NCI-H1694 treated with DMSO at 0.1 percent for 48 hours (cell line): ENCODE measurements at regions not wholly inside any gene's neighbourhood (a gene's known extent, or its start where the extent isn't known, plus 50 kb on each side); places are given as distances from the start of the nearest gene placed in this dataset.

Source experiments
- DNase-seq: peaks from one replicate; lab custom pipeline; 2025; lab: John Stamatoyannopoulos, UW

DNA sequence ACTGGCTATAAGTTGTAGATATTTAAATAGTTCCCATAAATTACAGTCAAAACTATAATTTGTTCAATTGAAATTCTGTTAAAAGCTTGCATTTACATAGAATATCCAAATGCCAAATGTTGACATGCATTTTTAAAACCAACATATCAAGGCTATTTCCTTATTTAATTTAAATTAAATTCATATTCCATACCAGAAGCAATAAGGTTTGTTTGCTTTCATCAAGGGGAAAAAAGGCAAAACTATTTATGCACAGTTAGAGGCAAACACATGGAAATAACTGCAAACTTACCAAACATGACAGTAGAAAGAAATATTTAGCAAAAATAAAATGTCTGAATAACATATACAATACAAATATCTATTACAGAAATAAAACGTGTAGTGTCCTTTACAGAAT, 1581.2 kb upstream of the TENM4 start:
- DNase-seq: no peak

DNA sequence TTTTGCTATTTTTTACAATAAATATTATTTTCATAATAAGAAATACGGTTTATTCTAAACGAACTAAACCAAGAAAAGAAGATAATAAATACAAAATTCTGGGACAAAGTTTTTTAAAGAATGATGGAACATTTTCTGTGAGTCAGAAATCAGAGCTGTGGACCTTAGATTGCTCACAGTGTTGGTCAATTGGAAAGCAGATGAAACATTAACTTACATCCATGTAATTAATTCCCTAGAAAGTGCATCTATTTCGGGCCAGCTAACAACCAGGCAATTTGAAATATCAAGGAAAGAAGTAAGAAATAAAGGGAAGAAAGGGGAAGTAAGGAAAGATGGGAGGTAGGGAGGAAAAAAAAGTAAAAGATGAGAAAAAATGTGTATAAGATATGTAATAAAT, 1569.8 kb upstream of the TENM4 start:
- DNase-seq: no peak

DNA sequence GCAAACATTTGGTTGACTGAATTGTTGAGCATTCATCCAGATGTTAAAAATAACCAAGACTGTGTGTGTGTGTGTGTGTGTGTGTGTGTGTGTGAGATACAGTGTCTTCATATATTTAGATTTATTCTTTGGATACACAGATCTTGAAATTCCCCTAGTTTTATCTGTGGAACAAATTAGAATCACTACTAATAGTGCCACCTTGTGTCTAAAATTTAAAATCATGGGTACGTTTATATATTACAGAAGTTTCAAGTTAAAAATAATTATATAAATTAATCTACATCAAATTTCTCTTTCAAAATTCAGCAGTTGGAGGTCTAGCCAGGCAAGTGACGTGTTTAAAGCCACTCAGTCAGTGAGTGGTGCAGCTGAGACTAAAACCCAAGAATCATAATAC, 1566.2 kb upstream of the TENM4 start:
- peak; percentile 25 for DNase-seq

DNA sequence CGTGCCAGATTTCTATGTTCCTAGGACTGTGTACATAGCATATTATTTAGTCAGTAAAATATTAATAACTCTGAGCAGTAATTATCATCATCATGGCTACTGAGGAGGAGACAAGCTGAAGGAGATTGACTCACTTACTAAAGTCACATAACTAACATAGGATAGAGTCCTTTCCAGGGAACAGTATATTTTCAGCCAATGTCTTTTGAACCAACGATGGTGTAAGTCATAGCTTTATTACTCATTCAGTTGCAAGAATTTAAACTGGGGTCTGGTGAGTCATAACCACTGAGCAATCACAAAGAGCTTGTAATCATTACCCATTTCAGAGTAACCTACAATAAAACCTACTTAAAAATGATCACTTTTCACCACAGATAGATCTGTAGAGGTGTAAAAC, 1564.8 kb upstream of the TENM4 start:
- DNase-seq: no peak

DNA sequence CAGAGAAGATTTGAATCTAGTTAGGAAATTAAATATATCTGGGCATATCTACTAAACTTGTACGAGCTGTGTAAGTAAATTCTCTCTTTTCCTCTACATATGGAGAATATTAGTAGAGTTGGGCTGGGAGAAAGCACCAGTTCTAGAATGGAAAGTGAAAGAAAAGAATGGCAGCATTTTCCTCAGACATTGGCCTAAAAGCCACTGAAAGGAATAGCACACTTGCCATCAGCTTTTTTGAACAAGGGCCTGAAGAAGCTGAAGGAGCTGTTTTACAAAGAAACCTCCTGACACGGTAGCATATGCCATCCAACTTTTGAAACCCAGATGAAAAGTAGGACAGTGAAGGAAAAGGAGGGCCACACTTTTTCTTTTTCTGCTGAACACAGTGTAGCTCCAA, 1563.7 kb upstream of the TENM4 start:
- DNase-seq: no peak

DNA sequence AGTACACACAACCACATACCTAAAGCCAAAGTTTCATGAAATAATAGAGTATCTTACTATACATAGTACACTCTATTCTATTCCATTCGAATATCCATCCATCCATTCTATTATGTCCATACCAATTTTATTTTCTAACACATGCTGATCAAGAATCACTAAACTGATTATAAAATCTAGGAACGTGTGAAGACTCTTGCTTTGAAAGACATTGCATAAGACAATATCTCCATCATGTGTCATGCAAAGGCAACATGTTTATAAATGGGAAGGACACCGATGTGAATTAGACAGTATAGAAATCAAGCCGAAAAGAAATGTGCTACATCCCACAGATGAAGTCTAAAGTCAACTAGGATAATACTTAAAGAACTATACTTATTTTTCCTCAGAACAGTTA, 1561.5 kb upstream of the TENM4 start:
- no peak for DNase-seq

DNA sequence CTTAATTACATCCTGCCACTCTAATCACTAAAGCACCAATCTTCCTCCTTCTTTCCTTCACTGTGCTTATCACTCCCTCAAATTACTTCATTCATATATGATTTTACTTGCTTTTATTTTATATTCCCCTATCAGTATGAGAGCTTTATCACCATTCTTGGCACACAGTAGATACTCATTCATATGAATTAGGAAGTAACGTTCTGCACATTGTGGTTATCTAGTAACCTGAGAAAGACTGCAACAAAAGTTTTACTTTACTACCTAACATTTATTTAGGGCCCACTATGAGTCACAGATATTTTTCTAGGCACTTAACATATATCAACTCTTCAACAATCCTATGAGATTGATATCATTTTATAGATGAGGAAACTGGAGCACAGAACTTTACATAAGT, 1559.9 kb upstream of the TENM4 start:
- DNase-seq: no peak

DNA sequence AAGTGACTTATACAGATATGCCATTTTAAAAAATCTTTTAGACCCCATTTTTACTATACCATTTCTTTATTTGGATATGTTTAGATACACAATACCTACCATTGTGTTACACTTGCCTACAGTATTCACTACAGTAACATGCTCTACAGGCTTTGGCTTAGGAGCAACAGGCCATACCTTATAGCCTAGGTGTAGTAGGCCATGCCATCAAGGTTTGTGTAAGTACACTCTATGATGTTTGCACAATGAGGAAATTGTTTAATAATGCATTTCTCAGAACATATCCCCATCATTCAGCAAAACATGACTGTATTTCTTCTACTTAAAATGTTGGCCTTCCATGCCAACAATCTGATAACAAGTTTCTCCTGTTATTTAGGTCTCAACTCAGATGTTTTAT, 1559.5 kb upstream of the TENM4 start:
- DNase-seq: no peak

DNA sequence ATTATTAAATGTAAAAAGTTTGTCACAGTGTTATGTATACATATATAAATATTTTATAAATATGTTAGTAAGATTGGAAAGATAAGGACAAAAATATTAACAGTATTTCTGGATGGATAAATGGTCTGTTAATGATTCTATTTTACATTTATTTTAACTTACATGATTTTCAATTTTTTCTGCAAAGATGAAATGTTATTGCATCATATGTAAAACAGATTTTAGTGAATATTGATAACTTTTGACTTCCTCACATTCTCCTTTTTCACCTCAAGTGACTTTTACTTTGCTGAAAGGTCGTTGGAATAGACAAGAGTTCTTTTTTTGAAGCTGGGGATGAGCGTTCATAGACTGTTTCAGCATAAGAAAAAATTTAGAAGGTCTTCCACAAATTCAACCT, 1554.7 kb upstream of the TENM4 start:
- no peak for DNase-seq

DNA sequence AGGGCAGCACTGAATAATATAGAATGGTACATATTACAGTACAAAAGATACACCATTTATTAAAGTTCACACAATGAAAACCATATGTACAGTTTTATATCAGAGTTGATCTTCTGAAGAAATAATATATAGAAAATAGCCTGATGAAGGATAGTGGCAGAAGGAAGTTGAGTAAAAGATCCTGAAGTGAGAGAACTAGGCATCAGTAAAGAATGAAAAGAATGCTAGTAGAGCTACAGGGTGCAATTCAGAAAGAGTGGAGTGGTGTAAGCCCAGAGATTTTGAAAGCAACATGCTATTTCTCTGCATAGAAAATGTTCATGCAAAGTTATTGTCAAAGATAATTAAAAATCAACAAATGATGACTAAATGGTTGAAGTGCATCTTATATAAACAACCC, 1552.7 kb upstream of the TENM4 start:
- no peak for DNase-seq

DNA sequence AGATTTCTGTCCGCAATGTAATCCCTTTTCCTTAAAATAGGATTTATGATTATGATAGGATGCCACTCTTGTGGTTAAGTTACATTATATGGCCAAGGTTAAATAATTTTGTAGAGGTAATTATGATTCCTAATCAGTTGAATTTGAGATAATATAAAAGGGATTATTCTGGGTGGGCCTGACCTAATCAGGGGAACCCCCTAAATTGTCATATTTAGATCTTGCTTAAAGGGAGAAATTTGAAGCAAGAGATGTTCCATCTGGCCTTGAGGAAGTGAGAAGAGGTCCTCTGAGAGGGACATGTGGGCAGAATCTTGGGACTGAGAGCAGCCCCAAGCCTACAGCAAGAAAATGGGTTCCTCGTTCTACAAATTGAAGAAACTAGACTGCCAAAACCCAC, 1550.1 kb upstream of the TENM4 start:
- no peak for DNase-seq

DNA sequence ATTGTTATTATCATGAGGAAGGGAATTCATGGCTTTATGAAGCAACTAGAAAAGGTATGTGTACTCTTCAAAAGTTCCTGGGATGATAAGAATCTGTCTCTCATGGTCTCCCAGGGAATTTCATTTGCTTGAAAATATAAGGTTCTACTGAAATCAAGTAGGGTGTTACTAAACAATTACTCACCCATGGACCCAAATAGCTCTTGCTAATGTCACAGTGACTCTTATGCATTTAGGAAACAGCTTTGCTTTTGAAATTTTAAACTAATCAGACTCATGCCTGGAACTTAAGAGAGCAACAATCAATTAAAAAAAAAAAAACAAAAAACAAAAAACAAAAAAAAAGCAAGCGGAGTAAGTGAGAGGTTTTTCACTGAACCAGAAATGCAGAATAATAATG, 1546.3 kb upstream of the TENM4 start:
- no peak for DNase-seq

DNA sequence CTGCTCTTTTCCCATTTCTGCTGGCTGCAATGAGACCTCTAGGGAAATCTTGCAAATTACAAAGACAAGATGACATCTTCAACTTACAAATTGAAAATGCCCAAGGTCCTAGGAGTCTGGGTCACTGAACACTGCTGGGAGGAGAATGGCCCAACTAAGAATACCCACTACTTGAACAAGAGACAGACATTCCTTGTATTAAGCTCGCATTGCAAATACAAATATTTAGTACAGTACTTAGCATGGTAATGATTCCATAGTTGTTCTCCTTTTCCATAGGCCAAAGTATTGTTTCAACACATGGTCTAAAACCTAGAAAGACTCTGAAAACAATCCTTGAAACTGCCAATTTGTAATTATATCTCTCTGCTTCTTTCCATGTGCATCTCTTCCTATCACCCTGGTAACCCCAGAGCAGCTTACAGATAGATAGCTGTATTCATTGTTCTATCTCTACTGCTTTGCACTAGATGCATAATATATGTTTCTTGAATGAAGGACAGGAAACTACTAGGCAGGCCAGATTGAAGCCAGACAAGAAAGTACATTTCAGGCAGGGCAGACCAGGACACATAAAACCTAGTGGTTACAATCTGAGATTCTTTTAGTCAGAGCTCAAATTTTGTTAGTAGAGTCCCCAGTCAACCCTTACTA, 1545.7 kb upstream of the TENM4 start:
- no peak for DNase-seq

DNA sequence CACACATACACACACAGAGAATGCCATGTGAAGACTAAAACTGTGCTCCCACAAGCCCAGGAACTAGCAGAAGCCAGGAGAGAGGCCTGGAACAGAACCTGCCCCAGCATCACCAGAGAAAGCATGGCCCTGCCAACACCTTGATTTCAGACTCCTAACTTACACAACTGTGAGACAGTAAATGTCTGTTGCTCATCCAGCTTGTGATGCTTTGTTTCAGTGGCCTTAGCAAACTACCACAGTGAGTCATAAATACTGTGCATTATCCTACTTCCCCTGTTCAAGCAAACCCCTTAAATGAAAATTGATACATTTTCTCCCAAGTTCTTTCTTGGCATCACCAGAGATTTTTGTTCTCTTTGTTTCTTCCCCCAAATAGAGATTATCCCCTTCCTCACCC, 1539.4 kb upstream of the TENM4 start:
- no peak for DNase-seq

DNA sequence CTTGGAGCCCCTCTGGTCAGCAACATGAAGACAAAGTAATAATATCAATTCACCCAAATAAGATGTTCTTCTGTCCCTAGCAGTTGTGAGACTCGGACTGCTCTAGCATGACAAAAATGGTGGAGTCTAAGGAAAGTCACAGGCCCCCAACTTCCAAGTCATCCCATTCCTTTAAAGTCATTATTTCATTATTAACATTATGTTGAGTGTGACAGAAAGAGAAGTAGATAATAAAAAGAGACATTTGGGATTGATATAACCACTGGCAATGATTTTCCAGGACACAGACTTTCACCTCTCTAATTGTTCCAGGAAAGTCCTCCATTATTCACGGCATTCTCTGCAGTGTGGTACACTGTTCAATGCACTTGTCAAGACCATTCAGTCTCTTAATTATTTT, 1533.0 kb upstream of the TENM4 start:
- no peak for DNase-seq

DNA sequence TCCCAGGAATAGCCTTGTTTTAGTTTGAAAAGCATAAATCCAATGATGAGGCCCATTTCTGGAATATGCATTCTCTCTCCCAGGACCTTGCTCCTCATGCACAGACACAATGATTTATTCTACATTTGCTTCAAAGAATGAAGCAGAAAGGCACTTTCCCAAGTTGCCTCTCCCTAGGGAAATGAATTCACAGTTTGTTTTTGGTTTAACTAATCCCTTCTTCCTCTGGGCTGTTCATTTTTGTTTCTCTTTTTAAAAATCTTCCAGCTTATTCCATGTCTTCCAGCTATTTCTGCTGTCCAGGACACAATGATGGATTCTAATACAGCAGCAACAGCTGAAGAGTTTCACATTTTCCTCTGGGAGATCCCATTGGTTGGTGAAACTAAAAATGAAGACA, 1529.2 kb upstream of the TENM4 start:
- no peak for DNase-seq

DNA sequence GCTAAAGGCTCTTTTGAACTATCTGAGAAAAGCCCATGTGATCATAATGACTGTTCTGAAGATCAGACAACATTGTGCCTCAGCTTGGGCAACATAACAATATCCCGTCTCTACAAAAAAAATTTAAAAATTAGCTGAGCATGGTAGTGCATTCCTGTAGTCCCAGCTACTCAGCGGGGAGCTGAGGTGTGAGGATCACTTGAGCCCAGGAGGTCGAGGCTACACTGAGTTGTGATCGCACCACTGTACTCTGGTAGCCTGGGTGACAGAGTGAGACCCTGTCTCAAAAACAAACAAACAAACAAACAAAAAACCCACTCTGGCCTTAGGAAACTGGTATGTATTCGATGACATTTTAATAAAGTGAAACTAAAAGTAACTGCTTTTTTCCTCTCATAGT, 1526.8 kb upstream of the TENM4 start:
- DNase-seq: no peak

DNA sequence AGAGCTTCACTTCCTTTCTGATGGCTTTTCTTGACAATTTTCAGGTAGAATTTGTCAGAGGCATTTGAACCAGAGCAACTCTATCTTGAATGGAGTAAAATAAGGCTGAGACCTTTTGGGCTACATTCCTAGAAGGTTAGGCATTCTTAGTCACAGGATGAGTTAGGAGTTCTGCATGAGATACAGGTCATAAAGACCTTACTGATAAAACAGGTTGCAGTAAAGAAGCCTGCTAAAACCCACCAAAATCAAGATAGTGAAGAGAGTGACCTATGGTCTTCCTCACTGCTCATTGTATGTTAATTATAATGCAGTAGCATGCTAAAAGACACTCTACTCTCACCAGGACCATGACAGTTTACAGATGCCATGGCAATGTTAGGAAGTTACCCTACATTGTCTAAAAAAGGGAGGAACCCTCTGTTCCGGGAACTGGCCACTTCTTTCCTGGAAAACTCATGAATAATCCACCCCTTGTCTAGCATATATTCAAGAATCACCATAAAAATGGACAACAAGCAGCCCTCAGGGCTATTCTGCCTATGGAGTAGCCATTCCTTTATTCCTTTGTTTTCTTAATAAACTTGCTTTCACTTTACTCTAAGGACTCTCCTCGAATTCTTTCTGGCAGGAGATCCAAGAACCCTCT, 1519.7 kb upstream of the TENM4 start:
- DNase-seq: no peak

DNA sequence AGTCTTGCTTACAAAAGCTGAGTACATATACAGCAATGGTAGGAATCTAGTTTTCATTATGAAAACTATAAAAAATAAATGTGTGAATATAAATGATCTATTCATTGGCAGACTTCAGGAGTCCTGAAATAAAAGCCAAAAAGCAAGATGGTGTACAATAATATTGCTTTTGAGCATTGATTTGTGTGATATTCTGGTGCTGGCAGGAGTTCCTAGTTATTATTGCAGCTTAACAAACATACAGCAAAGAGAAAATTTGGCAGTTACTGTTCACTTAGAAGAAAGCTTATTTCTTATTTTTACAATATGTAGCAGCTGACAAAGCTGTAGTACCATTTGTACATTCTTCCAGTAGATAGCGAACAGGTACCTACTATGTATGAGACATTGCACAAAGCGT, 1518.9 kb upstream of the TENM4 start:
- DNase-seq: no peak

DNA sequence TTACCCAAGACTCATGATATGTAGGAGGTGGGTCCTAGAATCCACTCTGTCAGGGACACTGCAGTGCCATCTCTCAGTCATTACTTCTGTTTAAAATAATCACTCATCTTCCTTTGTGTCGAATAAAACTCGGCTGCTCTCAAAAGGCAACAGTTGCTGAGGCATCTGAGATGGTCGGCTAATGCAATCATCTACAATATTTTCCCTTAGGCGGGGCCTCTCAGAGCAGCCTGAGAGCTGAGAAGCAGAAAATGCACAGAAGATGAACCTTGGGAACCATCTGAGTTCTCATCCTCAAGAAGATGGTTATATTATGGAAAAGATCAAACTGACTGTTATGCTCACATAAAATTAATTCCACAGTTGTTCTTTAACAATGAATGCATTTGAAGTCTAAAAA, 1518.2 kb upstream of the TENM4 start:
- no peak for DNase-seq

DNA sequence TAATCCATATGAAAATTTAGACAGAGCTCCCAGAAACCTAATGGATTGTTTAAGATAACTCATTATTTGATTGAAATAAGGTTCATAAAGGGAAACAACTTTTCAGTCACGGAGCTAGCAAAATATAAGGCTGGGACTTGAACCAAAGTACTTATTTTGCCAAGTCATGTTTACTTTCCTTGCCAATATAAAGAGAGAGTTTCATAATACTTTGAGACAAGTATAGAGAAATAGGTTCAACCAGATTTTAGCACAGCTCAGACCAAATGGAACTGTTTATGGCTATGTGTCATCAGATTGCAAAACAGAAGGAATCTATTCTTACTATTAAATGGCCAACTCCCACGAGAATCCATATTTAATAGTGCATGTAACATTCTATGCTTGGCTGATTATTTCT, 1517.5 kb upstream of the TENM4 start:
- no peak for DNase-seq

DNA sequence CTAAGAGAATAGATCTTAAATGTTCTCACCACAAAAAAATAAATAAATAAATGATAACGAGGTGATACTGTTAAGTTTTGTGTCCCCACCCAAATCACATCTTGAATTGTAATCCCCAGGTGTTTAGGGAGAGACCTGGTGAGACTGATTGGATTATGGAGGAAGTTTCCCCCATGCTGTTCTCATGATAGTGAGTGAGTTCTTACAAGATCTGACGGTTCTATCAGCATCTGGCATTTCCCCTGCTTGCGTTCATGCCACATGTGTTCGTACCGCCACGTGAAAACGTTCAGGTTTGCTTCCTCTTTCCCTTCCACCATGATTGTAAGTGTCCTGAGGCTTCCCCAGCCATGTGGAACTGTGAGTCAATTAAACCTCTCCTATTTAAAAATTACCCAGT, 1514.8 kb upstream of the TENM4 start:
- DNase-seq: no peak

DNA sequence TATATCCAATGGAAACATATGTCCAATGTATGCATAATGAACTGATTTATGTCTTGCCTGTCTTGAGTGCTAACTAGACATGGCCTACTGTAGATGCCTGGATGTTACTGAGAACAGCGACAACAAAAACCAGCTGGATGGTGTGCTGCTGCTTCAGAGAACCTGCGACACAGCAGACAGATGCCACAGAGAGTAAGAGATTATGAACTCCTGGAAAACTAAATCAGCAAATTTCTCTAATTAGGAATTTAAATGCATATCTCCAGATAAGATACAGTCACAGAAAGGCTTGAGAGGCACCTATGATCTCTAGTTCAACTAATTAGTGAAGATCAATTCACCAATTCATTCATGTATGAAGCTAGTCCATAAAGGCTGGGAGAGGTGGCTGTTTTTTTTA, 1508.0 kb upstream of the TENM4 start:
- no peak for DNase-seq

DNA sequence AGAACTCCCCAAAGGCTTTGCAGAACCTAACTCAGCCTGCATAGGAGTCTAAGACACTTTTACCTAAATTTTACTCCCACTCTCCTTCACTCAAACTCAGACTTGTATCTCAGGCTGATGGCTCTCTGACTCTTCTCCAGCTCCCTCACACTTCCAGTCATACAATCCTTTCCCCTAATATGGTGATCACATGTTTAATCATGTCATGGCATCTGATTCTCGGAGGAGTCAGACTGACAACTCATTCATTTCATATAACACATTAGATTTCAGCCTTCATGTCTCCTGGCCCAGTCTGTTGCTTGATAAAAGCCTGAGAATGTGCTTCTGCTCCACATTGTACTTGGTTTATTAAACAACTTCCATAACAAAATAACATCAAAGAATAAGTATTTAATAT, 1503.9 kb upstream of the TENM4 start:
- no peak for DNase-seq
